ENCODE measurements at regions not wholly inside any gene's neighbourhood (a gene's known extent, or its start where the extent isn't known, plus 50 kb on each side); places are given as distances from the start of the nearest gene placed in this dataset.

- TF ChIP-seq CTCF (IDR thresholded peaks at IDR 0.05) (no peak), EZH2 (IDR thresholded peaks at IDR 0.05; ENCODE audit: borderline replicate concordance, insufficient read depth, low read depth, low read length, poor library complexity, severe bottlenecking) (no peak)
Measured at GRCh38 chr7:46970476-46970875, 611.4 kb downstream of the TNS3 start.
